ENCODE measurements at regions not wholly inside any gene's neighbourhood (a gene's known extent, or its start where the extent isn't known, plus 50 kb on each side); places are given as distances from the start of the nearest gene placed in this dataset.
"Not testable (repeated sequence)": the region's sequence is repeated elsewhere in the genome, so short reads cannot be mapped to it uniquely, and the experiment has no call there.

DNA sequence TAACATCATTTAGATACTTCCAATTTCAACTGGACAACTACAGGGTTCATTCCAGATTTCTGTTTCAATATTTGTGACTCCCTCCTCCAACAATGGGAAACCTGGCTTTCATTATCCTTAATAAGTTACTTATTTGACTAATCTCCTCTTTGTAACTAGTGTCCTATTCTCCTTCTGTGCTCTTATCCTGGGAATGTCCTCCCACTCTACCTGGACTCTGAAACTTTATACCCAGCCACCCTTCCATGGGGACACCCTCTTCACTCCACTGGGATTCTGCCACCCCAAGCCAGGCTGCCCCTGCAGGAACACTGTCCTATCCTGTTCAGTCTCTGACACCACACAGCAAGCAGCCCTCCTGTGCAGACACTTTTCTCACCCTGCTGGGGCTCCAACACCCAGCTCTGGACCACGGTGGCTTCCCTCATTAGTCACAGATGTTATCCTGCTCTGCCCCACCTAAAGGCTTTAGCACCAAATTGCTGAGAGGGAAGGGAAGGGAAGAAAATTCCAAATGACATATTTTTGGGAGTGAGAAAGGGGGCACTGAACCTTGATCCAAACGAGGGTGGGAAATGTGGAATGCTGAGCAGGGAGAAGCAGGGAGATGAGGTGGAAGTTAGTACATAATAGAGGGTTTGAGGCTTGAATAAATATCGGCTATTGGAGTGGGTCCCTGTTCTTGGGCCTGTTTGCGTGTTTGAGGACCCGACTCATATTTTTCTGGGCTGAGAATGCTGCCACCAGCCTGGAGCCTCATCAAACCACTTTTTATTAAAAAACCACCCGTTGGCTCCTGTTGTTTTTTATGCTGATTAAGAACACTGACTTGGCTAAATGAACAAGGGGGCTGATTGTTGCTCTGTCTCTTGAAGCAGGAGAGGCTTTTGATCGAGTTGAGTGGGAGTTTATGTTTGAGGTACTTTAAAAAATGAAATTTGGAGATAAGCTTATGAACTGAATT is 54.0 kb upstream of the AKIRIN2 start:
- no peak for DNase-seq

GRCh38 chr6:87754828-87755227 is 52.8 kb upstream of the AKIRIN2 start:
- no peak for DNase-seq

DNA sequence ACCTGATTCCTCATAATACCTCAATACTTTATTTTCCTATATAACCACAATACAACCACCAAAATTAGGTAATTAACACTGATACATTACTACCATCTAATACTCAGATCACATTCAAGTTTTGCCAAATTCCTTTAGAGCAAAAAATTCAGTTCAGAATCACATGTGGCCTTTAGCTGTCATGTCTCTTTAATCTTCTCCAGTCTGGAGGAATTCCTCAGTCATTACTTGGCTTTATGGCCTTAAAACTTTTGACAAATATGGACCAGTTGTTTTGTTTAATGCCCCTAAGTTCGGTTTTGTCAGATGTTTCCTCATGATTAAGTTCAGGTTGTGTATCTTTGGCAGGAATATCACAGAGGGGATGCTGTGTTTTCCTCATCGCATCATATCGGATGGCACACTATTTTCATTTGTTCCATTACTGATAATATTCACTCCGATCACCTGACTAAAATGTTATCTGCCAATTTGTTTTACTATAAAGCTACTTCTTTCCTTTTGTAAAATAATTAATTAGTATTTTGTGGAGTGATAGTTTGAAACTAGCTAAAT is 51.2 kb upstream of the AKIRIN2 start:
- DNase-seq, result no peak

GRCh38 chr6:87752503-87752902 is 50.5 kb upstream of the AKIRIN2 start:
- not testable (repeated sequence) for DNase-seq
